Left ventricle myocardium superior (tissue), 1 donor: ENCODE measurements at regions not wholly inside any gene's neighbourhood (a gene's known extent, or its start where the extent isn't known, plus 50 kb on each side); places are given as distances from the start of the nearest gene placed in this dataset.

Experiments
- ATAC-seq: fragments of 200-7000 bp; cut with Tn5 transposase; one replicate; pipeline ENCODE4 v1.9.1; 2020; ENCODE audit warnings: mild to moderate bottlenecking, moderate library complexity
- DNase-seq: peaks from one replicate; pipeline ENCODE4 v3.0.0-alpha.2; 2020
- intact Hi-C: fragments of 100-400 bp; cut with micrococcal nuclease; formaldehyde crosslinking; loops from one replicate; pipeline ENCODE4 v1.11.0; 2022
- donor health status: DM: no; HTN: yes; CAD: no; lungs with severe emphysema.

DNA sequence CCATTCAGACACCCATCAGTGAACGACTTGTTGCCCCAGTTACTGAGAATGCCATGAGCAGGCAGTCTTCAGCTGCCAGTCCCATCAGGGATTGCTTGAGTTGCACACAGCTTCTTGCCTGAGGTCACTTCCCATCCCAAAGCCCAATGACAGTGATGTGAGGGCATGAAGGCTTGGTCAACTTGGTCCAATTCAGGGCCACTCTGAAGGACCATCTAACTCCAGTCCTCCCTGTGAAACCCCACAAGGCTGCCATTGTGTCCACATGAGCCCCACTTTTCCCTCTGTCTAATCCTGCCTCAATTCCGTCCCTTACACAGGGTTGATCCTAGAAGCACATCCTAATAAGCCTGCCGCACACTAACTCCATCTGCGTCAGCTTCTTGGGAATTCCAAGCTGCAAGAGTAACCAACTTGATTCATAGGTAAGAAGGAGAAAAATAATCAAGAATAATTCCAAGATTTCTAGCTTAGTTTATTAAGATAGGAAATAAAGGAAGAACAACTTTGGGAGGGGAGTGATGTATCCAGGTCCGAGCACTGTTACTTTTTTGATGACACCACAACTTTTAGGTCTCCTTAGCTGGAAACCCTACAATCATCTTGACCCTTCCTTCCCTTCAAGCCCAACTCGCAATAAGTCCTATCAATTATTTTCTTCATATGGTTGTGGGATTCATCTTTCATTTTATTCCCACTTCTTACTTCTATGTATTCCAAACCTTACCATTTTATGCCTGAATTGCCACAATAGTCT is 110.9 kb downstream of the LRRC30 start:
- DNase-seq (no peak), ATAC-seq (no peak)
- intact Hi-C loops = no loop called here

DNA sequence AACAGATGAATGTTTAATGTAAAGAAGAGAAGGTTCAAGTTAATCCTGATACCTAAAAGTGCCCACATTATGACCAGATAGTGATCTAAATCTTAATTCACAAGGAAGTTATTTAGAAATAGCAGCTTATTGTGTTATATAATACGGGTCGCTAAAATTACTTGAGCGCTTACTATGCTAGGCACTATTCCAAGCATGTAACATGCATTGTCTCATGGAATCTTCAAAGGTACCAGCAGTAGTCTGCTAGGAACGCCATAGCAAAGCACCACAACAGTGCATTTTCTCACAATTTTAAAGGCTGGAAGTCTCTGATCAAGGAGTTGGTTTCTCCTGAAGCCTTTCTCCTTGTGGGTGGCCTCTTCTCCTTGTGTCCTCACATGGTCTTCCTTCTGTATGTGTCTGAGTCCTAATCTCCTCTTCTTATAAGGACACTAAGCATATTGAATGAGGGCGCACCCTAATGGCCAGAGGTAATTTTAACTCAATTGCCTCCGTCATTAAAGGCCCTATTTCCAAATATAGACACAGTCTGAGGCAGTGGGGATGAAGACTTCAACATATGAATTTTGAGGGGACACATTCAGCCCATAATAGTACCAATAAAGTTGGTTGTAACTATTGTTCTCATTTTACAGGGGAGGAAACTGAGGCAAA is 118.4 kb downstream of the LRRC30 start:
- ATAC-seq = no peak
- intact Hi-C loops = no loop called here
- no peak for DNase-seq

DNA sequence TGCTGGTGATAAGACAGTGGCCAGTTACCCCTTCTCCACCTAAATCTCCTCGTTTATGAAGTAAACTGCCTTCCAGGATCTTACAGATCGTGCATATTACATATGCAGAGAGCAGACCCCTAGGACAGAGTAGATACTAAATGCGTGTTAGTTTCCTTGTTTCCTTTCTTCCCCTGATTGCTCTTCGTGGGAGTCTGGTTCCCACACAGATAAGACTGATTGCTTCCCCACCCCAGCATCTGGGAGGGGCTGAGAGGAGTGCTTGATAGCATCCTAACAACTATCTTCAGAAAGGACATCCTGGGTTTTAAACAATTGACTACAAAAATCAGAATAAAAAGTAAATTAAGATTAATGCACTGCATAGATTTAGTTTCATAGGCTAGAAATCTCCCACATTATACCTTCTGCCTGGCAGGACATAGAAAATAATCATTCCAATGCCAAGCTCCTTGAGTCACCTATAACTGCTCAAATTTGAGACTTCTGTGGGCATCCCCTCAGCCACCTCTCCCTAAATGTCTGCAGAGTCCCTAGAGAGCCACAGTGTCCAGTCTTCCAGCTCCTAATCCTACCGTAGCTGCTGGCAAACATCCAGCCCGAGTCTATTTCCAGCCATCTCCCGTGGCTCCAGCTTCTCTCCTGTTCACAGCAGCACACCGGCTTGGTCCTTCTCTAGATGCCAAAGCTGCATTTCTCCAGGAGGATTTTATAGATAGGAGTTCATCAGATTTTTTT is 128.3 kb downstream of the LRRC30 start:
- intact Hi-C loops = no loop called here
- DNase-seq (peak; percentile 72), ATAC-seq (peak; percentile 90)

GRCh38 chr18:7360606-7361170 is 129.8 kb downstream of the LRRC30 start:
- no peak for ATAC-seq
- no peak for DNase-seq
- intact Hi-C loops = no loop called here

DNA sequence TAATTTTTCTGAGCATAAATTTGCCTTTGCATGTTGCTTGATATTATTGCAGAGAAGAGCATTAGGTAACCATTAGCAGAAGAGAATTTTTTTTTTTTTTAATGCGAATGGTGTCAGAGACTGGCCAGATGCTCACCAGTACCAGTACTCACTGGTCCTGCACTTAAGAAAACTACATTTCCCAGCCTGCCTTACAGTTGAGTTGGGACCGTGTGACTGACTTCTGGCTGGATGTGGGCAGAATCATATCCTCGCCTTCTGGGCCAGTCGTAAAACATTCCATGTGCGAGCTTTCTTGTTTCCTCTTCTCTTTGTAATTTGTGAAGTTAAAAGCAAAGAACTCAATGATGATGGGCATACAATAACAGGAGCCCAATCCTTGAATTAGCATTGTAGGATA is 132.4 kb downstream of the LRRC30 start:
- no peak for ATAC-seq
- DNase-seq = no peak
- intact Hi-C loops = no loop called here

DNA sequence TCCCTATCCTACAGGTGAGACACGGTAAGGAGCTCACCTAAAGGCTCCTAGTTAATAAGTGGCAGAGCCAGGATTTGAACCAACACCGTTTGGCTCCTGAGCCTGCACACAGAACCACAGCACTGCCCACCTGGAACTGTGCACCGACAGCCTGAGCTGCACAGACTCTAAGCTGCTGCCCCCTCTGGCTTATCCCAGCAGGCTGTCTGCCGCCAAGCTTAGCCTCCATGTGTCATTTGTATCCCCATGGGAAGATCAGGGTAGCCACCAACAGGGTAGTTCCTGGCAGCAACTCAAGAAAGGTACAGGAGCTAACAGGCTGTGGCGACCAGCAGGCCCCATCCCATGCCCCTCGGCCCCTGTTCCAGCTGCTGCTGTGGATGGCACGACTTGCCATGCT is 135.7 kb downstream of the LRRC30 start:
- intact Hi-C loops = no loop called here
- no peak for ATAC-seq
- no peak for DNase-seq

DNA sequence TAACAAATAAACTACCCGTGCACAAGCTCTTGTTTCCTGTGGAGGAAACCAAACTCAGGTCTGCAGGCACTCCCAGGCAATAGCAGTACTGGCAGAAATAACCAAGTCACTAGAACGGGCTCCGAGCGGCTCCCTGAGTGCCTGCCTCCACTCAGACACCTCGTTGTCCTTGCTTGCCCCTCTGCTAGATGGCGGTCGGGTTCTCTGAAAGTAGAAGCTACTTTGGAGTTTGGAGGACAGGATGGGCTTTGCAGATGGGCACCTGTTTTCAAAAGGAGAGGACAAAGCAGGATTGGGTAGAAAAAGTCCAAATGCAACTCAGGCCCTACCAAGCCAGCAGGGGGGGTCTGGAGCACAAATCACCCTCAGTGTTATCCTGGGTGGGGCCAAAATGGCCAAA is 136.4 kb downstream of the LRRC30 start:
- no peak for DNase-seq

GRCh38 chr18:7369006-7369405 is 138.1 kb downstream of the LRRC30 start:
- ATAC-seq (peak; percentile 46), DNase-seq (no peak)
- intact Hi-C loops = no loop called here

More for the DNA sequence above, 136.4 kb downstream of the LRRC30 start:
- intact Hi-C loops = no loop called here
- no peak for ATAC-seq

DNA sequence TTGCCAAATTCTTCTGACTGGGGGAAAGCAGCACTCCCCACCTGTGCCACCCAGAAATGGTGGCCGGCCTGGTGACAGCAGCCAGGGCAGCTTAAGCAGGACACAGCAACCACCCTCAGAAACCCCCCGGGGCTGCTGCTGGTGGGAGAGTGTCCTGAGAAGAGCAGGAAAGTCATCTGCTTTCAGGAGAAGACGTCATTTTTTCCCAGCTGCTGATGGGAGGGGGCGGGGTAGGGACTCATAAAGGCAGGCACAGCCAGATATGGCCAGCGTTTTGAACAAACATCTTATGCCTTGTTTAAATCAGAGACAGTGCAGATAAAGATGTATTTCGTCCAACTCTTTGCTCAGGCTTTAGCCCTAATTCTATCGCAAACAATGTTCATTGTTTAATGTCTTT is 139.5 kb downstream of the LRRC30 start:
- intact Hi-C loops = no loop called here
- ATAC-seq (peak; percentile 55), DNase-seq (peak; percentile 43)

GRCh38 chr18:7370802-7371201 is 139.9 kb downstream of the LRRC30 start:
- peak; percentile 78 for DNase-seq
- ATAC-seq = peak; percentile 89
- intact Hi-C loops = no loop called here

- intact Hi-C loops = no loop called here
- no peak for DNase-seq
- ATAC-seq = no peak
Measured at GRCh38 chr18:7373441-7373840, 142.6 kb downstream of the LRRC30 start.

- intact Hi-C loops = no loop called here
- no peak for ATAC-seq
- no peak for DNase-seq
Measured at GRCh38 chr18:7381307-7381706, 150.4 kb downstream of the LRRC30 start.

GRCh38 chr18:7382328-7383001 is 151.6 kb downstream of the LRRC30 start:
- intact Hi-C loops = no loop called here
- ATAC-seq (no peak), DNase-seq (no peak)

DNA sequence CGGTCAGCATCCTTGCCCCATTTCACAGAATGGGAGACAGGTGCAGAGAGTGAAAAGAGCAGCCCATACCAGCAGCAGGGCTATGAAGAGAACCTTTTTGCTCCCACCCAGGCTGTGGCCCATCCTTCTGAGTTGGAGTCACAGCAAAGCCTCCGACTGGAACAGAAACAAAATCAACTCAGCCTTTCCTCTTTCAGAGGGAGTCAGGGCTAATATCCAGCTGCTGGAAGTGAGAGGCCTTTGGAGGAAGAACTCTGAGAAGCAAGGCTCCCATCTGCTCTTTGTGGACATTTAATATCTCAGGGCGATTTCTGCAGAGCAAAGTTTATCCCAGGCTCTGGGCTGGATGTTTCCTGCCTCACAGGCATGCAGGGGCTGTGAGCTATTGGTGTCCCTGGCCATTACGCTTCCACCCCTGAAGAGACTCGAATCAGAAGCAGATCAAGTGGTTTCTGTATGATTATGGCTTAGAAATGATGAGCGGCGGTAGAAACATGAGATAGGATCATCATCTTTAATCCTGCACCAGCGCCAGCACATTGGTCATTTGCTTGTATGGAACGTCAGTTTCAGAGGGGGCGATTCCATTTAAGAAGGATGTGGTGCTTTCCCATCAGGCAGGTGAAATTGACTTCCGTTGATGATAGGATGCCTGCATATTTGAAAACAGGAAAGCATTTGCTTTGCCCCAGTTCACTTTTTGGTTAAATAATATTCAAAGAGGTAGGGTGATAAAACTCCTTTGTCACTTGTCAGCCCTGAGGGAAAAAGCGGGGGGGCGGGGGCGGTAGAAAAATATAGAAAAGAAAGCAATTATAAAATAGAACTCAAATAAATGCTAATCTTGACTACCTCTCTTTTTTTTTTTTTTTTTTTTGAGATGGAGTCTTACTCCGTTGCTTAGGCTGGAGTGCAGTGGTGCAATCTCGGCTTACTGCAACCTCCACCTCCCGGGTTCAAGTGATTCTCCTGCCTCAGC is 152.4 kb downstream of the LRRC30 start:
- intact Hi-C loops = no loop called here
- no peak for DNase-seq
- peak; percentile 23 for ATAC-seq

GRCh38 chr18:7388741-7389140 is 157.9 kb downstream of the LRRC30 start:
- ATAC-seq (no peak), DNase-seq (no peak)
- intact Hi-C loops = no loop called here

DNA sequence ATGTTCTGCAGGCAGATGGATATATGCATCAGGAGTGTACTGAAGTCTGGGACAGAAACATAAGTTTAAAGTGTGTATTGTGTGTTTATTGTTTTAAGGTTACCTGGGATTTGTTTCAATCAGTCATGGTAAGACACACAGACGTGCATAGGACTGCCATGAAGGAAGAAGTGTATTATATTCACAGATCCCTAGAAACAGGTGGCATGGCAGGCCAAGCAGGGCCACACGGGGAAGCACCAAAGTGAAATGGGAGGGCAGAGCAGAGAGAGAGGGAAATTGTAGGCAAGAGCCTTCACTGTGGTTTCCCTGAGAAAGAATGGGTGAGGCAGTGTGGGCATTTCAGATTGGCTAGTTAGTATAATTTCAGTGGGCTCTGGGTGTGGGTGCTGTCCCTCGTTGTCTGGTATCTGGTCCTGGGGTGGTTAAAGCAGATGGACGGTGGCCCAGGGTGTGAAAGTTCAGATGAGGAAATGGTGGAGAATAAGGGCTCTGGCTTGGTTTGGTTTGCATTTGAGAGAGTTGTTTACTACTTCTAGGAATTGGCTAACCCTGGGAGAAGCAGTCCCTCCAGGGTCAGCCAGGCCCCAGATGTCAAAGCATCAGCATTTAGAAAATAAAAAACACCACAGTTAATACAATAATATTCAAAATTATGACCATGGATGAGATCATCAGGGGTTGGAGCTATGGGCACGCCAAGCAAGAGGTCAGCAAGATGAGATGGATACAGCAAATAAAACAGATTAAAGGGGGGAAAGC is 160.0 kb downstream of the LRRC30 start:
- DNase-seq (no peak), ATAC-seq (no peak)
- intact Hi-C loops = no loop called here

DNA sequence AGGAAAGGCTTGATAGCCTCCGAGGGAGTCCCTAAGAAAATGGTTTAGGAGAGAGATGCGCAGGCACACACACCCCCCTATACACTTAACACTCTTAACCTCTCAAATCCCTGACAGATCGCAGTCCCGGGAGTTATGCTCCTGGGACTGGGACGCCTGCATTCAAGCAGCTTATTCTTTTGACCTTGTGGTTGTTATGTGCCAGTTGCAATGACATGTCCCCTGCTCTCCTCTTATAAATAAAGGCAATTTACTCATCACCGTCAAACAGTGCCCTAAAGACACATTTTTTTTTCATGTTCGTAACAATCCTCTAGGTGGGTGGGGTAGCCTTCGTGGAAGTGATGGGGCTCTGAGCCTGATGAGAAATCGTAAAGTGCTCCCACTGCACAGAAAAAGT is 162.2 kb downstream of the LRRC30 start:
- intact Hi-C loops = no loop called here
- no peak for ATAC-seq
- DNase-seq = no peak
